GM21529 (cell line): ENCODE measurements at regions not wholly inside any gene's neighbourhood (a gene's known extent, or its start where the extent isn't known, plus 50 kb on each side); places are given as distances from the start of the nearest gene placed in this dataset.
"Not testable (repeated sequence)": the region's sequence is repeated elsewhere in the genome, so short reads cannot be mapped to it uniquely, and the experiment has no call there.

Source experiments
- ATAC-seq: cut with Tn5 transposase; IDR thresholded peaks from one replicate; pipeline ENCODE4 v1.9.1; 2021; ENCODE audit not compliant: unreplicated experiment

DNA sequence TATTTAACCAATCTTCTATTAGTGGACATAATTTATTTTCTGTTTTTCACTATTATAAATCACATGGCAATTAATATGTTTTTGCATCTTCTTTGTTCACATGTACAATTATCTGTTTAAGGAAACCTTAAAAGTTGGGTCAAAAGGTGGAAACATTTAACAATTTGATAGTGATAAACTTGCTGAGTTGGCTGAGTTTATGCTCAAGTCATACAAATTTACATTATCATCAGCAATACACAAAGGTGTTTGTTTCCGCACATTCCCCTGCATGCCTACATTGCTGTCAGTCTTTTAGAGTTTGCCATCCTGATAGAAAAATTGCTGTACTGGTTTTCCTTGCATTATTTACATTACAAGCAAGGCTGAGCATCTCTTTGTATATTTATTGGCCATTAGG lies 139.5 kb downstream of the KCNRG start:
- ATAC-seq, result no peak

DNA sequence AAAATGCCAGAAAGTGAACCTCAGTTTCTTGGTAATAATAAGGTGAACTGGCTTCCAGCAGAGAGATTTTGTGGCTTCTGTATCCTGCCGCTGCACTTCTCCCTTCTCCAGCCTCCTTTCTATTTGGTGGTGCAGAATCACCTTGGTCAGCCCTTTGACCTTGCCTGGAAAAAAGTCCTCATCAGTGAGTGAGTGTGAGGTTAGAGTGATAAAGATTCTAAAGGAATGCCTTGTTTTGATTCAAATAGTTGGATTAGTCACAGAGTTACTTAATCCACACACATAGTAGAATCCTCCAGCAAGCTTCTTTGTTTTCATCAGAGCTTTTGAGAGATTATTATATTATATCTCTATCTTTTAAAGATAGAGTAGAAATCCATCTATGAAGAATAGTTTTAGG lies 140.9 kb downstream of the KCNRG start:
- no peak for ATAC-seq

DNA sequence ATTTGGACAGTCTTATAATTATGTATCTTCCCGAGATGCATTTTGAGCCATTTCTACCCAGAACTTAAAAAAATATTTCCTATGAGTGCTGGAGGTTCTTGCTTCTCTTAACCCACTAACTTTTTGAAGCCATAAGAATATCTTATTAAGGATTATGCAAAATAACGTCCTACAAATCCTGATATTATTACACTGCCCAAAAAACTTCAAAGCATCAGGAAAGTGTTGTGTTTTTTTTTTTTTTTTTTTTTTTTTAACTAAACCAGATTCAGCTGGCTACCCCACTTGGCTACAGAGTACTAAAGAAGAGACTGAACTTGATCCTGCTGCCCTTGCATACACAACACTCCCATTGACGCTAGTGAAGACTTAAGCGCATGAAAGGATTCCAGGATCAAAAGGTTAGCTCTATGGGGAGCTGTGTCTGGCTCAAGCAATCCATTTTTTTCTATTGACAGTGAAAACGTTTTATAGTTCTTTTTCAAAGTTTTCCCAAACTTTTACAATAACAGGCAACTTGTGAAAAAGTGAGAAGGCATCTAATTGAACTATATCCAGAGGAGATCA lies 141.4 kb downstream of the KCNRG start:
- ATAC-seq, result no peak

DNA sequence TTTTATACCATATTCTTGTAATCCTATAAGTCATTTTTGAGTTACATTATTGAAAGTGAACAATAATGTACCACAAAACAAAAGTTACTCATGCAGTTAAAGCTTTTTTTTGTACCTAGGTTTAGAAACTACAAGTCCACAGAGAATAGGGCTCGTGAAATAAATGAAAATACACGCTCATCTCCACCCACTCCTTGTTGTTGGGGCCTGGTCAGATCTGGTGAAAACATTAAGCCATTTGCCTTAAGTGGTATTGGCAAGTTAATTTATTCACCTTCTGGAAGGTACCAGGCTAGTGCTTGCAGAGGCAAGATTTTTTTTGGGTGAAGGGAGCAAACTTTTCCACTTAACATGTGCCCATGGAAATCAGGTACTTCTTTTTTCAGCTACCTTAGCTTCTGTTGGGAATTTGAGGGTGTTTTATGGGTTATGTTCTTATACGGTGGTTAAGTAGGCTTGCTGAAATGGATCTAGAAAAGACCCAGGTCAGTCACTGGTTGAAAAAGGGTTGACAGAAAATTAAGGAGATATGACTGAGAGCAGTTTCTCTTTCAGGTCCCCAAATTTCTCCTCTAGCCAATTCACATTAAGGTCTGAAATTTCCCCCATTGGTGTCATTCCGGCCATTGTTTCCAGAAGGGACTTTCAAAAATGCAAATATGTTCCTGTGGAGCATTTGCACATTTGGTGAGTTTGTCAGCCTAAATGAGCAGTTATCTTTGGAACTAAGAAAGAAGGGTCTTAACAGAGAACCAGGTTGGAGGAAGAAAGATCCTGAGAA lies 143.3 kb downstream of the KCNRG start:
- no peak for ATAC-seq

DNA sequence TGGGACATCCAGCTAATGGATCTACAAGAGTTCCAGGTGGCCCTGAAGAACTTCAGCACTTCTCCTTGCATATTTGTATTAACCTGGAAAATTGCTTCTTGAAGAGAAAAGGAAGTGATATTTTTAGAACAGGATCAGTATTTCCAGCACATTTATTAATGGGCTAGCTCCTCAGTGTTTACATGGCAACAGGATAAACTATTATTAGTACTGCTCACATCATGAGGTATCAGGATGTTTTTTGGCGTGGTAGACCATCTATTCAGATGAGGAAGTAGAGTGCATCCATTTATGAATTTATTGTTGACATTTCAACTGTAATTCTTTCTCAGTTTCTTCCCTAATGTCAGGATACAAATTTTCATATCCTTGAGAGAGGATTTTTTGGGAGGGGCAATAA lies 144.4 kb downstream of the KCNRG start:
- no peak for ATAC-seq

DNA sequence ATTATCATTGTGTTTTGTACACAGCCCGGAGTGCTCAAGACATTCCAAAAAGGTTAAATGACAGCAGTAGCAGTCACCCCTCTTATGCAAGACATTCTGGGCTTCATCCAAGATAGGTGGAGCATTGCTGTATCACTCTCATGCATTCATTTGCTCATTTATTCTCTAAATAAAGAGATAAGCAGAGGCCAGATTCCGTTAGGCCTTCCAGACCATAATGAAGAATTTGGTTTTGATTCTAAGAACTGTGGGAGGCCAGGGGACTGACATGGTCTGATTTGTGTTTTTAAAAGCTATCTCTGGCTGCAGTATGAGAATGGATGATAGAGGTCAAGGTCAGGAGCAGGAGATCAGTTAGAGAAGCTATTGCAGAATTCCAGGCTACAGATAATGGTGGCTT lies 145.8 kb downstream of the KCNRG start:
- no peak for ATAC-seq

DNA sequence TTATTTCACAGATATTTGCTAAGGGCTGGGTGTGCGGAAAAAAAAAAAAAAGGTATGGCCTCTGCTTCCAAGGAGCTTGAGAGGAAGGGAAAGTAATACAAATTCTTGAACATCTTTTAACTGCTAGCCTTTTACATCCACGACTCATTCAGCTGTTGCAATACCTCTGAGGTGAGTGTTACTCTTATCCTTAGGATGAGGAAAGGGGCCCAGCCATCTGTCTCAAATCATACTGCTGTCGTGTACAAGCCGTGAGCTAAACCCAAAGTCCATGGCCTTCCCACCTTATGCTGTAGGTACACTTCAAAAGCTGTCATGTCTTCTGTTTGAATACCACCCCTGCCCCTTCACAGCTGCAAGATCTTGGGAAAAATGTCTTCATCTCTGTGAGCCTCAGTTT lies 146.8 kb downstream of the KCNRG start:
- no peak for ATAC-seq

DNA sequence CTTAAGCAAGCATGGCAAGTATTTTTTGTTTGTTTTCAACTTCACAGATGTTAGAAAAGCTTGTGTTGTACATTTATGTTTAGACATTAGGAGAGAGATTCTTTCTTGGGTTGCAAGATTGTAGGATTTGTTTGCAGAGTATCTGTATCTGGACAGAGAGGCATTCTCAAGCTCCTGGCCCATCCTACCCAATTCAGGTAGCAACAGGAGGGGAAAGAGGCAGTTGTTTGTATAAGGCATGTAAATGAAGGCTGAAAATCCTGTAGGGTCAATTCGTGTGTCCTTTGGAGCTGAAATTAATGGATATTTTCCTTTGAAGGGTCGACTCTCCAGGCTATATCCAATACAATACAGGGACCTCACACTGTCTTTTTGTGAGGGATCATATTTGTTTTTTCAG lies 147.3 kb downstream of the KCNRG start:
- no peak for ATAC-seq

DNA sequence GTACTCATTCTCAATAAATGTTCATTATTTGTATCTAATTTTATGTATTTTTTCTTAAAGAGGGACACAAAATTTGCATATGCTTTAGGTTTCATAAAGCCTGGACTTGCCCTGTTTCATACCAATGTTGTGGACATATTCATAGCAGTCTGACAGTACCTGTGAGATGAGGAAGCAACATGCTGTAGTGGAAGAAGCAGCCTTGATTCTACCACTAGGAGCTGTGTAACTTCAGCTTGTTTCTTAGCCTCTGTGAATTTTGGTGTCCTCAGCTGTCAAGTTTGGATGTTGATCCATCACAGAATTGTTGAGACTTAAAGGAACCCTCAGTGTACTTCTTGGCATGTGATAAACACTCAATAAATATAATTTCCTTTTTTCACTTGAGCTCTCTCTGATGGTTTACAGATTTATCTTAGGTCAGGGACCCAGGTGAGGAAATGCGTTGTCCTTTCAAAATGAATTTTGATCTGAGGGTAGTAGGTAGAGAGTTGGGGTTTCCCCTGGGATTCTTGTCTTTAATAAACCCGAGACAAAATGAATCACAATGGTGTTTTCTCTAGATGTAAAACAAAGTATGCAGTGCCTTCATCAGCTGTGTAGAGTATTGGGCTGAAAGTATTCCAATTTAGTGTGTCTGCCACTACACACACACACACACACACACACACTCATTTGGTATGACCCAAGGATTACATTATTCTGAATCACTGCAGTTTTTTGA lies 152.1 kb downstream of the KCNRG start:
- no peak for ATAC-seq

DNA sequence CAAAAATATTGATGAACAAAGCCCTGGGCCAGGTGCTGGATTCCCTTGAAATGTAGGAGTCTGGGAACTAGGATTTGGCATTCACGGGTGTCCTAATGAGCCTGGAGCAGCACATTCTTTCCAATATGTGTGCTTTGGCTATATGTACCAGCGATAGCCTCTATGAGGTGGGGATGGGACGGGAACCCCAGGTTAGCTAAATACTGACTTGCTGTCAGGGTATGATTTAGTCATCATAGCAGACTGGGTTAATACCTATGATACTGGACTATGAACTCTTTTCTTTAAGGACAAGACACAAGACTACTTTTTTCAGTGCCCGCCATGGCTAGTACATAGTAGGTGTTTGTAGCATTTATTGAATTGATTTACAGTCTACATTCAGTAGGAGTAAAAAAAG lies 152.7 kb downstream of the KCNRG start:
- ATAC-seq, result no peak

DNA sequence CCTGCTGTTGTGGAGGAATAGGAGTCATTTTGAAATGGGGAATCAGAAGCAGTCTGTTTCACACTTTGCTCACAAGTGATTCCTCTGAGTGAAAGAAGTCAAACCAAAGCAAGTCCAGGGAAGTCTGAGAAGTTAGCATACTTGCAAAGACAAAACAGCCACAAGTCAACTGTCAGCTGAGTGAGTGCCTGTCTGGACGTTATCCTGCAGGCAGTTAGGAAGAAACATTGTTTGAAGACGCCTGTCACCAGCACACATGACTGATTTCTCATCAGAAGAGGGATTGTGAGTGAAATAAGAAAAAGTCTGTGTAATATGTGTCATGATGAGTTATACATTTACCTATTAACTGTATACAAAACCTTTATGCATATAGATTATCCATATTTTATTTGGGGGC lies 153.5 kb downstream of the KCNRG start:
- ATAC-seq, result no peak

DNA sequence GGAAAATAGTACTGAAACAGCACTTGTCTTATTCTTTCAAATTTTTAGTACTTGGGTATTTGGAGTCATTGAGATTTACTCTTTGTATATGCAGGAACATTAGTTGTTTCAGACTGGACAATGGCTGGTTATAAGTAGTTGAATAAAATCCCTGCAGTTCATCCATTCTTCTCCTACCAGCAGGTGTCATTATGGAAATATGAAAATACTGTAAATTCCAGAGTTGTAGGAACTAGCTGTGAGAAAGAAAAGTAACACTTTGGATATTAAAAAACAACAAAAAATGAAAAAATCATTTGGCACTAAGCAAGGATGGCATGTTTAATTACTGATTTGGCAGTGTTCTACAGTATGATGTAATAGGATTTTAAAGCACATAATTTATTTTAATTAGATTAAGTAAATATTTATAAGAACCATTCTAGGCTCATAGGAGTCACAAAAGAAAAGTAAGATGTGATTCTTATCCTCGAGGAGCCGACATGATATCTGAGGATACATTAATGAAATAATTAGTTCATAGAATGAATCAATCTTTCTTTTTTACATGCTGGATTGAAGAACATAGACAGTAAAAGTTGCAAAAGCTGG lies 155.3 kb downstream of the KCNRG start:
- ATAC-seq, result no peak

DNA sequence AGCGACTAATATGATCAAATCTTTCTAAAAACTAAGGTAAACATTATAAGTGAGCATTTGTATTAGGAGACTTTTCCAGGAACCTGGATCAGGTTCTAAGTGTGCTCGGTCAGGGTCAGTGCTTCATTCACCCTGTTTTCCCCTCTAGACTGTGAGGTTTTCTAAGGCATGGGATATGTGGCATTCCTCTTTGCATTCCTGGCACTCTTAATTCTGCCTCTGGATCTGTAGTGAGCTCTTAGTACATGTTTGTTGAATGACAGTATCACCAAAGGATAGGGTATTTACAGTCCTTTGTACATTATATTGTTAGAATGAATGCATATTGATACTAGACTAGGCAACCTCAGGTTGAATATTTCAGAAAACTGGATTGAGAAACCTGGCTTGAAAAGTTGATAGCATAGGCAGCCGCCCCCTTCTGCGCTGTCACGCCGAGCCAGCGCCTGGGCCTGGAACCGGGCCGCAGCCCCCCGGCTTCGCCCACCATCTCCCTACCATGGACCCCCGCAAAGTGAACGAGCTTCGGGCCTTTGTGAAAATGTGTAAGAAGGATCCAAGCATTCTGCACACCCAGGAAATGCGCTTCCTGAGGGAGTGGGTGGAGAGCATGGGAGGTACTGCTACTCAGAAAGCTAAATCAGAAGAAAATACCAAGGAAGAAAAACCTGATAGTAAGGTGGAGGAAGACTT lies 156.5 kb downstream of the KCNRG start:
- no peak for ATAC-seq

DNA sequence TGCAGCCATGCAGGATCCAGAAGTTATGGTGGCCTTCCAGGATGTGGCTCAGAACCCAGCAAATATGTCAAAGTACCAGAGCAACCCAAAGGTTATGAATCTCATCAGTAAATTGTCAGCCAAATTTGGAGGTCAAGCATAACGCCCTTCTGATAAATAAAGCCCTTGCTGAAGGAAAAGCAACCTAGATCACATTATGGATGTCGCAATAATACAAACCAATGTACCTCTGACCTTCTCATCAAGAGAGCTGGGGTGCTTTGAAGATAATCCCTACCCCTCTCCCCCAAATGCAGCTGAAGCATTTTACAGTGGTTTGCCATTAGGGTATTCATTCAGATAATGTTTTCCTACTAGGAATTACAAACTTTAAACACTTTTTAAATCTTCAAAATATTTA lies 157.8 kb downstream of the KCNRG start:
- ATAC-seq, result not testable (repeated sequence)

DNA sequence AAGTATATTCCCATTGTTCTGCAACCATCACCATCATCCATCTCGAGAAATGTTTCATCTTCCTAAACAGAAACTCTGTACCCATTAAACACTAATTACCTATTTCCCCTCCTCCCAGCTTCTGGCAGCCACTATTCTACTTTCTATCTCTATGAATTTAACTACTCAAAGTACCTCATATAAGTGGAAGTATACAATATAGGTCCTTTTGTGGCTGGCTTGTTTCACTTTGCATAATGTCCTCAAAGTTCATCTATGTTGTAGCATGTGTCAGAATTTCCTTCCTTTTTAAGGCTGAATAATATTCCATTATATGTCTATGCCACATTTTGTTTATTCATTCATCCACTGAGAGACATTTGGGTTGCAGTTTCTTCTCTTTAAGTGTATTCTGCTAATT lies 159.4 kb downstream of the KCNRG start:
- no peak for ATAC-seq

DNA sequence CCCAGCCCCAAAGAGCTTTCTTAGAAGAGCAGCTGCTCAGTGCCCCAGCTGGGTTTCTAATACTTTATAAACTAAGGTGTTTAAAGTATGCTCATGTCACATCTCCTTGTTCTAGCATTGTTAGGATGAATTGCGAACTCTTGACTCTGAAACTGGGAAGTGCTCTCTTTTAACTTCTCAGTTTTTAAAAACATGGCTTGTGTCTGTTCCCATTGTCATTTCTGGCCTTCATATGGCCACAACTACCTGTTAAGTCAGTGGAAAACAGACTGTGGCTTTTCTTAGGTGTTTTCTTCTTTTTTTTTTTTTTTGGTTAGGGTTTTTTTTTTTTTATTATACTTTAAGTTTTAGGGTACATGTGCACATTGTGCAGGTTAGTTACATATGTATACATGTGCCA lies 164.7 kb downstream of the KCNRG start:
- no peak for ATAC-seq

DNA sequence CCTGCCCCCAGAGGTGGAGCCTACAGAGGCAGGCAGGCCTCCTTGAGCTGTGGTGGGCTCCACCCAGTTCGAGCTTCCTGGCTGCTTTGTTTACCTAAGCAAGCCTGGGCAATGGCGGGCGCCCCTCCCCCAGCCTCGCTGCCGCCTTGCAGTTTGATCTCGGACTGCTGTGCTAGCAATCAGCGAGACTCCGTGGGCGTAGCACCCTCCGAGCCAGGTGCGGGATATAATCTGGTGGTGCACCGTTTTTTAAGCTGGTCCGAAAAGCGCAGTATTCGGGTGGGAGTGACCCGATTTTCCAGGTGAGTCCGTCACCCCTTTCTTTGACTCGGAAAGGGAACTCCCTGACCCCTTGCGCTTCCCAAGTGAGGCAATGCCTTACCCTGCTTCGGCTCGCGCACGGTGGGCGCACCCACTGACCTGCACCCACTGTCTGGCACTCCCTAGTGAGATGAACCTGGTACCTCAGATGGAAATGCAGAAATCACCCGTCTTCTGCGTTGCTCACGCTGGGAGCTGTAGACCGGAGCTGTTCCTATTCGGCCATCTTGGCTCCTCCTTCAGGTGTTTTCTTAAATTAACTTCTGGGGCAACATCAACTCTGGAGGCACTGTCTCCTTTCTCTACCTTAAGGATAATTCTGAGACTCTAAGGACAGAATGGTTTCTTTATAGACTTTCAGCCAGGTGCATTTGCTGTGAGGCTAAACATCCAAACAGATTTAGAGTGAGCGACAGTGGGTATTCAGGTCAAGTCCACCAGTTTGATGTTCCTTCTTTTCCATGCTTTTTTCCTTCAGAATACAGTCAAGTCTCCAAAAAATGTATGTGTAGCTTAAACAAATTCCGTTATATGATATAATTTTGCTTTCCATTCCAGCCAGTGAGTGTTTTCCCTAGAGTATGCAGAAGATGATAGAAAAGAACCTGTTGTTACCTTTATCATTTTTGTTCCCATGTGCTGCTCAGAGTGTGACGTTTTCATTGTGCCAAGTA lies 170.8 kb downstream of the KCNRG start:
- not testable (repeated sequence) for ATAC-seq

DNA sequence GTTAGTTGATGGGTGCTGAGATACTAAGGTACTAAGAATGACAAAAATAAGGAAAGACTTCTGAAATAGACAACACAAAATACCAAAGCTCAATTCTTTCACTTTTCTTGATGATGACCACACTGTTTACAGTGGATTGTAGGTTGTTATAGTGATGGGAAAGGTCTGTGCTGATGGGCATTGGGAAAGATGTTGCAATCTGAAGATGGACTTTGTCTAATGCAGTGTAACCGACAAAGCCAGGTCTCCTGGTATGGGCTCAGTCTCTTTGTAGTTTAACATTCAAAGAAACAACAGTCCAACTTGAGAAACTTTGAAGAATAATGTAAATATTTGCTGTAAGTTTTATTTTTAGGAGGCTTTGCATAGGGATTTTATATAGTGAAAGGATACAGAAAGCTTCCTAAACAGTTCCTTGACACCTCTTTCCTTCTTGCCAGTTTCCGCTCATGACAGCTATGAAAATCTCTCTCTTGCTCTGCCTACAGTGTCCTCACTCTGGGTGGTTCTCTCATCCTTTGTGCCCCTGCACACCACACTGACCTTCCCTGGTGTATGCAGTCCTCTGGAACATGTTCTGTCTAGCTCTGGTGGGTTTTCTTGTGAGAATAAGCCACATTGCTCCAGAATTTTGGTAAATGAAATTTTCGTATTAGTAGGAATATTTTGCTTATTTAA lies 172.2 kb downstream of the KCNRG start:
- no peak for ATAC-seq

DNA sequence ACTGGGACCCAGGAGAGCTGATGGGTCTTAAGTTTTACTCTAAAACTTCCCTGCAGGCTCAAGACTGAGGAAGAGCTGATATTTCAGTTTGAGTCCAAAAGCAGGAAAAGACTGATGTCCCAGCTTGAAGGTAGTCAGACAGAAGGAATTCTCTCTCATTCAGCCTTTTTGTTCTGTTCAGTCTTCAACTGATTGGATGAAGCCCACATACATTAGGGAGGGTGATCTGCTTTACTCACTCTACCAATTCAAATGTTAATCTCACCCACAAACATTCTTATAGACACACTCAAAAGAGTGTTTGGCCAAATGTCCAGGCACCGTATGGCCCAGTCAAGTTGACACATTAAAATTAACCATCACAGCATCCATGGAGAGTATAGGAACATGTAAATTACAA lies 173.5 kb downstream of the KCNRG start:
- ATAC-seq, result no peak

DNA sequence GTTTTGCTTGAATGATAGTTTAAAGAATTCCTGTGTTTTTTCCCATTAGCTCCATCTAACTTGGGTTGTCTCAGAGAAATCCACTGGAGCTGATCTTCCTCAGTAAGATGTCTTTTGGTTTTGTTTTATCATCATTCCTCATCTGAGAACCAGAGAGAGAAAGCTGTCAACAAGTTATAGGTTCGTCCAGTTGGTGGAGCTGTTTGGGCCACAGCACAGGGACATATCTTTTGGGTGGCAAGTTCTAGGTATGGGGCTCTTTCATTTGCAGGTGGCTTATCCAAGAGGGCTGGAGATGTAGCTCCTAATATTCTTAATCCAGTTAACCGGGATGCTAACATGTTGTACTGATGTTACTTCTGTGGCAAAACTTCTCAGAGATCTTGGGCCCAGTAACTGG lies 174.2 kb downstream of the KCNRG start:
- no peak for ATAC-seq
